ENCODE measurements at regions not wholly inside any gene's neighbourhood (a gene's known extent, or its start where the extent isn't known, plus 50 kb on each side); places are given as distances from the start of the nearest gene placed in this dataset.

DNA sequence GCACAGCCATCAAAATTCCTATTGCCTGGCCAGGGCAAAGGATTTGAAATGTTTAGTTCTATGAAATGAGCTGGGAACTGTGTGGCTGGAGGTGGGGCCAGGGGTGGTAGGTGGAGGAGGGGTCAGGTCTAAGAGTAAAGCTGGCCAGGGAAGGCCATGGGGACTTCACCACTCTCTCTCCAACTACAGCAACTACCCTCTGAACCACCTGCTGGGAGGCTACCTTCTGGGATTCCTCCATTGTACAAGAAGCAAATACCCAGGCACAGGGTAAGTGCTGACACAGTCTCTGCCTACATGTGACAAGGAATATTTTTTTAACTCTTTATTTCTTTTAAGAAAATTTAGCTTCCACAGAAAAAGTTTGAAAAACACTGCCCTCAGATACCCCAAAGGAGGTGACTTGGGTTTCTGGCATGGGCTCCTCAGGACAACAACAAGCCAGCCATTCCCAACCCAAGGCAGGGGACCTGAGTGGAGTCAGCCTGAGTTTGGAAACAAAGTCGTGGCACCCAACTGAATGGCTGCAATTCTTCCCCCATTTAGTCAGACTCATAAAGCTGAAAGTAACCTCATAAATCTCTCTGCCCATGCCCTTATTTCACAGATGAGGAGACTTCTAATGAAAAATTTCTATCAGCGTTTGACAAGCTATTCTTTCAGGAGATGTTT lies 593.8 kb upstream of the DIPK2B start:
- Histone ChIP-seq H3K4me3 (ENCODE audit: low read depth, low read length, poor library complexity, severe bottlenecking) (no peak overlapping the region), H3K27ac (ENCODE audit: low read depth, low read length, poor library complexity, severe bottlenecking) (no peak overlapping the region), H3K4me1 (ENCODE audit: insufficient read depth, low read length, severe bottlenecking) (no peaks in the 10 kb centered on the region), H3F3A (ENCODE audit: insufficient read depth, low read length) (no peaks in the 10 kb centered on the region), H3K4me2 (ENCODE audit: low read length) (no peak overlapping the region), H3K79me2 (ENCODE audit: insufficient read depth, low read length) (no peaks in the 10 kb centered on the region), H3K9me2 (ENCODE audit: low read depth, low read length) (no peaks in the 10 kb centered on the region), H3K9me3 (ENCODE audit: low read length) (no peaks in the 10 kb centered on the region), H3K36me3 (ENCODE audit: insufficient read depth, low read length) (no peaks in the 10 kb centered on the region), H3K9ac (ENCODE audit: low read length) (no peak overlapping the region), H3K27me3 (ENCODE audit: insufficient read depth, low read length) (no peaks in the 10 kb centered on the region), H4K20me1 (ENCODE audit: insufficient read depth, low read length) (no peaks in the 10 kb centered on the region), H2AFZ (ENCODE audit: low read length) (no peak overlapping the region)
- TF ChIP-seq, protein P1, sequence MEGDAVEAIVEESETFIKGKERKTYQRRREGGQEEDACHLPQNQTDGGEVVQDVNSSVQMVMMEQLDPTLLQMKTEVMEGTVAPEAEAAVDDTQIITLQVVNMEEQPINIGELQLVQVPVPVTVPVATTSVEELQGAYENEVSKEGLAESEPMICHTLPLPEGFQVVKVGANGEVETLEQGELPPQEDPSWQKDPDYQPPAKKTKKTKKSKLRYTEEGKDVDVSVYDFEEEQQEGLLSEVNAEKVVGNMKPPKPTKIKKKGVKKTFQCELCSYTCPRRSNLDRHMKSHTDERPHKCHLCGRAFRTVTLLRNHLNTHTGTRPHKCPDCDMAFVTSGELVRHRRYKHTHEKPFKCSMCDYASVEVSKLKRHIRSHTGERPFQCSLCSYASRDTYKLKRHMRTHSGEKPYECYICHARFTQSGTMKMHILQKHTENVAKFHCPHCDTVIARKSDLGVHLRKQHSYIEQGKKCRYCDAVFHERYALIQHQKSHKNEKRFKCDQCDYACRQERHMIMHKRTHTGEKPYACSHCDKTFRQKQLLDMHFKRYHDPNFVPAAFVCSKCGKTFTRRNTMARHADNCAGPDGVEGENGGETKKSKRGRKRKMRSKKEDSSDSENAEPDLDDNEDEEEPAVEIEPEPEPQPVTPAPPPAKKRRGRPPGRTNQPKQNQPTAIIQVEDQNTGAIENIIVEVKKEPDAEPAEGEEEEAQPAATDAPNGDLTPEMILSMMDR (IDR thresholded peaks at IDR 0.05; ENCODE audit: low read length): no peak
- TF ChIP-seq EZH2 (IDR thresholded peaks at IDR 0.05; ENCODE audit: borderline replicate concordance, low read length): no peak

DNA sequence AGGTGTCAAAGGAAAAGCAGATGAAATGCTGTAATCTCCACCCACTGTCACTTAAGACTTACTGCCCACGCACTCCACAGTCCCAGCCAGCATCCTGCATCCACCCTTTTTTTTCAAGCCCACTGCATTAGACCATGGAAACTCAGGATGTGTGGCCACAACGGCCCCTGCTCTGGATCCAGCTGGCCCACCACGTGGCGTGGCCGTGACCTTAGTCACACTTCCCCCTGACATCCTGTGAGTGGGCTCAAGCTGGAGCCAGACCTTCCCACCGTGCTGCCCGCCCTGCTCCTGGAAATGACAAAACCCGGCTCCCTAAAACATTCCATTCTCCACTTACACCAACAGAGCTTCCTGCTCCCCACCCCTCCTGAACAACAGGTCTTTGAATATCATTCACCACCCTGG lies 588.3 kb upstream of the DIPK2B start:
- Histone ChIP-seq H3K4me3 (ENCODE audit: low read depth, low read length, poor library complexity, severe bottlenecking) (no peak overlapping the region), H3K27ac (ENCODE audit: low read depth, low read length, poor library complexity, severe bottlenecking) (no peak overlapping the region), H3F3A (ENCODE audit: insufficient read depth, low read length) (no peaks in the 10 kb centered on the region), H2AFZ (ENCODE audit: low read length) (no peak overlapping the region), H3K4me1 (ENCODE audit: insufficient read depth, low read length, severe bottlenecking) (no peaks in the 10 kb centered on the region), H4K20me1 (ENCODE audit: insufficient read depth, low read length) (no peaks in the 10 kb centered on the region), H3K4me2 (ENCODE audit: low read length) (no peak overlapping the region), H3K36me3 (ENCODE audit: insufficient read depth, low read length) (no peaks in the 10 kb centered on the region), H3K79me2 (ENCODE audit: insufficient read depth, low read length) (no peaks in the 10 kb centered on the region), H3K9me2 (ENCODE audit: low read depth, low read length) (no peaks in the 10 kb centered on the region), H3K9ac (ENCODE audit: low read length) (no peak overlapping the region), H3K27me3 (ENCODE audit: insufficient read depth, low read length) (no peaks in the 10 kb centered on the region), H3K9me3 (ENCODE audit: low read length) (no peaks in the 10 kb centered on the region)
- TF ChIP-seq, protein P1 (IDR thresholded peaks at IDR 0.05; ENCODE audit: low read length): no peak
- TF ChIP-seq EZH2 (IDR thresholded peaks at IDR 0.05; ENCODE audit: borderline replicate concordance, low read length): no peak

DNA sequence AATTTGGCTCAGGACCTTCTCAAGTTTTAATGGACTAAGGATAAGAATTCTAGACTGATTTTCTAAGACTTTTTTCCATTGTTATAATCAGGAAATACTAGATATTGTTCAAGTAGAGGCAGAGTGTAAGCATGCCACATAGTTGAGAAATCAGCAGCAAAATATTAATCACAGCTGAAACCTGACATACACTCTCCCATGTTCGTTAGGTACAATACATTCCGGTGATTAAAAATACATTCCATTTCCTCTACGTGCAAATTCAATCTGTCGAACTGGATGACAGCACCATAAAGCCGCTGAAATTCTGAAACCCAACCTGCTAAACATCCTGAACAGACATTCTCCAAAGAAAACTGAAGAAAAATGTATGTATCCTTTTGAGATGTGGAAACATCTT lies 587.6 kb upstream of the DIPK2B start:
- no peaks in the 10 kb centered on the region for H3K36me3 ChIP-seq (ENCODE audit: insufficient read depth, low read length)
- no peak overlapping the region for H3K4me2 ChIP-seq (ENCODE audit: low read length)
- H2AFZ ChIP-seq (ENCODE audit: low read length): no peak overlapping the region
- no peak overlapping the region for H3K9ac ChIP-seq (ENCODE audit: low read length)
- H3K4me1 ChIP-seq (ENCODE audit: insufficient read depth, low read length, severe bottlenecking): no peaks in the 10 kb centered on the region
- TF ChIP-seq, protein P1 (IDR thresholded peaks at IDR 0.05; ENCODE audit: low read length): no peak
- TF ChIP-seq EZH2 (IDR thresholded peaks at IDR 0.05; ENCODE audit: borderline replicate concordance, low read length): no peak
- no peaks in the 10 kb centered on the region for H4K20me1 ChIP-seq (ENCODE audit: insufficient read depth, low read length)
- no peak overlapping the region for H3K4me3 ChIP-seq (ENCODE audit: low read depth, low read length, poor library complexity, severe bottlenecking)
- no peaks in the 10 kb centered on the region for H3K9me2 ChIP-seq (ENCODE audit: low read depth, low read length)
- H3K27ac ChIP-seq (ENCODE audit: low read depth, low read length, poor library complexity, severe bottlenecking): no peak overlapping the region
- no peaks in the 10 kb centered on the region for H3K27me3 ChIP-seq (ENCODE audit: insufficient read depth, low read length)
- H3K79me2 ChIP-seq (ENCODE audit: insufficient read depth, low read length): no peaks in the 10 kb centered on the region
- no peaks in the 10 kb centered on the region for H3F3A ChIP-seq (ENCODE audit: insufficient read depth, low read length)
- no peaks in the 10 kb centered on the region for H3K9me3 ChIP-seq (ENCODE audit: low read length)

Measured in OCI-LY1 (cell line).